Posterior cingulate gyrus (tissue), 11 donors: ENCODE measurements at regions not wholly inside any gene's neighbourhood (a gene's known extent, or its start where the extent isn't known, plus 50 kb on each side); places are given as distances from the start of the nearest gene placed in this dataset.
"Not testable (repeated sequence)": the region's sequence is repeated elsewhere in the genome, so short reads cannot be mapped to it uniquely, and the experiment has no call there.

ENCODE experiments used
- DNase-seq, 10 donors: peaks; one replicate each; pipeline versions ENCODE4 v3.0.0 to v3.0.0-alpha.2; 2020 to 2021; ENCODE audit warnings: mixed read lengths in 3 of 10
- intact Hi-C: fragments of 100-400 bp; cut with DNase I; formaldehyde crosslinking; loops from one replicate; pipeline ENCODE4 v1.15.1; 2023

- intact Hi-C loops: no loop called here
- DNase-seq: no peak
Measured at GRCh38 chr5:27911216-27911615, 872.8 kb upstream of the CDH9 start.

GRCh38 chr5:27908341-27908740 lies 870.0 kb upstream of the CDH9 start:
- no peak for DNase-seq
- intact Hi-C loops: no loop called here

GRCh38 chr5:27906931-27907601 lies 868.7 kb upstream of the CDH9 start:
- no peak for DNase-seq
- intact Hi-C loops: no loop called here

- intact Hi-C loops: no loop called here
- DNase-seq: no peak
Measured at GRCh38 chr5:27906481-27906880, 868.1 kb upstream of the CDH9 start.

GRCh38 chr5:27900761-27901160 lies 862.4 kb upstream of the CDH9 start:
- intact Hi-C loops: no loop called here
- no peak for DNase-seq

GRCh38 chr5:27876071-27876470 lies 837.7 kb upstream of the CDH9 start:
- DNase-seq: no peak
- intact Hi-C loops: no loop called here

- no peak for DNase-seq
- intact Hi-C loops: no loop called here
Measured at GRCh38 chr5:27875148-27875547, 836.8 kb upstream of the CDH9 start.

GRCh38 chr5:27868292-27868691 lies 829.9 kb upstream of the CDH9 start:
- no peak for DNase-seq

GRCh38 chr5:27855491-27855890 lies 817.1 kb upstream of the CDH9 start:
- DNase-seq: no peak
- intact Hi-C loops: no loop called here

More at GRCh38 chr5:27868292-27868691, 829.9 kb upstream of the CDH9 start:
- intact Hi-C loops: no loop called here

- intact Hi-C loops: no loop called here
- no peak for DNase-seq
Measured at GRCh38 chr5:27854243-27854852, 816.0 kb upstream of the CDH9 start.

GRCh38 chr5:27845248-27845647 lies 806.9 kb upstream of the CDH9 start:
- intact Hi-C loops: no loop called here
- DNase-seq: no peak

GRCh38 chr5:27836704-27837103 lies 798.3 kb upstream of the CDH9 start:
- intact Hi-C loops, DNase-seq: not testable (repeated sequence)

- intact Hi-C loops: no loop called here
- DNase-seq: no peak
Measured at GRCh38 chr5:27832886-27833285, 794.5 kb upstream of the CDH9 start.

GRCh38 chr5:27830546-27830945 lies 792.2 kb upstream of the CDH9 start:
- intact Hi-C loops: no loop called here
- DNase-seq: no peak

GRCh38 chr5:27821681-27822080 lies 783.3 kb upstream of the CDH9 start:
- intact Hi-C loops: no loop called here
- no peak for DNase-seq

GRCh38 chr5:27818888-27819287 lies 780.5 kb upstream of the CDH9 start:
- intact Hi-C loops: no loop called here
- DNase-seq: no peak

- intact Hi-C loops: no loop called here
- DNase-seq: no peak
Measured at GRCh38 chr5:27814983-27815382, 776.6 kb upstream of the CDH9 start.

GRCh38 chr5:27814286-27814685 lies 775.9 kb upstream of the CDH9 start:
- intact Hi-C loops: no loop called here
- DNase-seq: no peak

- DNase-seq: no peak
- intact Hi-C loops: no loop called here
Measured at GRCh38 chr5:27810458-27810857, 772.1 kb upstream of the CDH9 start.

- intact Hi-C loops: no loop called here
Measured at GRCh38 chr5:27797220-27797619, 758.8 kb upstream of the CDH9 start.

GRCh38 chr5:27788184-27788583 lies 749.8 kb upstream of the CDH9 start:
- no peak for DNase-seq
- intact Hi-C loops: no loop called here

More at GRCh38 chr5:27797220-27797619, 758.8 kb upstream of the CDH9 start:
- no peak for DNase-seq

- DNase-seq: no peak
- intact Hi-C loops: no loop called here
Measured at GRCh38 chr5:27784317-27784716, 745.9 kb upstream of the CDH9 start.

- intact Hi-C loops: no loop called here
- DNase-seq: no peak
Measured at GRCh38 chr5:27778121-27778520, 739.7 kb upstream of the CDH9 start.
